ENCODE measurements at regions not wholly inside any gene's neighbourhood (a gene's known extent, or its start where the extent isn't known, plus 50 kb on each side); places are given as distances from the start of the nearest gene placed in this dataset.

DNA sequence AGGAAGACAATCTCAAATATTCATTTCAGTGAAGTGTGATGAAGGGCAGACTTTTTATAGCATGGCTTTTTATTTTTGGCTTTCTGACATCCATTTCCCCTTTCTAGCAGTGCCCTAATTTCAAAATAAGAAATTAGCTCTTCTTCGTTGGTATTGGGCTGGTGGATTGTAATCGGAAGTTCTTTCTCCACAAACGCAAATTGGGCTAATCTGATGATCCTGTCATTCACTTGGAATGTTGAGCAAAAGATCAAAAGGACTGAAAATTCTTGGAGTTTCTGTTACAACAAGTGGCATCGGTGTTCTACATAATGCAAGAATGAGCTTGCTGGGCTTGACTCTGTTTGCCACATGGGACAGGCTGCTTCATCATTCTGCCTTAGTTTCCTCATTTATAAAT, 1182.8 kb downstream of the FLRT2 start:
- TF ChIP-seq, protein P1, sequence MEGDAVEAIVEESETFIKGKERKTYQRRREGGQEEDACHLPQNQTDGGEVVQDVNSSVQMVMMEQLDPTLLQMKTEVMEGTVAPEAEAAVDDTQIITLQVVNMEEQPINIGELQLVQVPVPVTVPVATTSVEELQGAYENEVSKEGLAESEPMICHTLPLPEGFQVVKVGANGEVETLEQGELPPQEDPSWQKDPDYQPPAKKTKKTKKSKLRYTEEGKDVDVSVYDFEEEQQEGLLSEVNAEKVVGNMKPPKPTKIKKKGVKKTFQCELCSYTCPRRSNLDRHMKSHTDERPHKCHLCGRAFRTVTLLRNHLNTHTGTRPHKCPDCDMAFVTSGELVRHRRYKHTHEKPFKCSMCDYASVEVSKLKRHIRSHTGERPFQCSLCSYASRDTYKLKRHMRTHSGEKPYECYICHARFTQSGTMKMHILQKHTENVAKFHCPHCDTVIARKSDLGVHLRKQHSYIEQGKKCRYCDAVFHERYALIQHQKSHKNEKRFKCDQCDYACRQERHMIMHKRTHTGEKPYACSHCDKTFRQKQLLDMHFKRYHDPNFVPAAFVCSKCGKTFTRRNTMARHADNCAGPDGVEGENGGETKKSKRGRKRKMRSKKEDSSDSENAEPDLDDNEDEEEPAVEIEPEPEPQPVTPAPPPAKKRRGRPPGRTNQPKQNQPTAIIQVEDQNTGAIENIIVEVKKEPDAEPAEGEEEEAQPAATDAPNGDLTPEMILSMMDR (IDR thresholded peaks at IDR 0.05) = no peak
- TF ChIP-seq POLR2A (IDR thresholded peaks at IDR 0.05) = no peak

Measured in esophagus squamous epithelium (tissue), 4 donors.